ENCODE measurements at regions not wholly inside any gene's neighbourhood (a gene's known extent, or its start where the extent isn't known, plus 50 kb on each side); places are given as distances from the start of the nearest gene placed in this dataset.

GRCh38 chr9:109912726-109913460, 132.9 kb downstream of the PALM2AKAP2 start:
- DNase-seq (ENCODE audit: low spot score in 2 of 2): no peak
- intact Hi-C loops (cut with DNase I; ENCODE audit: low total_unique reads): no loop called here
- H3K27ac ChIP-seq: peak overlapping the region; percentile 33 to 76
- no peak overlapping the region for H3K4me3 ChIP-seq
- TF ChIP-seq POLR2A (IDR thresholded peaks at IDR 0.05) (no peak), CTCF (IDR thresholded peaks at IDR 0.05) (no peak), POLR2AphosphoS5 (IDR thresholded peaks at IDR 0.05) (no peak)
- H3K36me3 ChIP-seq: no peaks in the 10 kb centered on the region
- no peaks in the 10 kb centered on the region for H3K27me3 ChIP-seq
- H3K4me1 ChIP-seq: no peaks in the 10 kb centered on the region
- no peaks in the 10 kb centered on the region for H3K9me3 ChIP-seq

DNA sequence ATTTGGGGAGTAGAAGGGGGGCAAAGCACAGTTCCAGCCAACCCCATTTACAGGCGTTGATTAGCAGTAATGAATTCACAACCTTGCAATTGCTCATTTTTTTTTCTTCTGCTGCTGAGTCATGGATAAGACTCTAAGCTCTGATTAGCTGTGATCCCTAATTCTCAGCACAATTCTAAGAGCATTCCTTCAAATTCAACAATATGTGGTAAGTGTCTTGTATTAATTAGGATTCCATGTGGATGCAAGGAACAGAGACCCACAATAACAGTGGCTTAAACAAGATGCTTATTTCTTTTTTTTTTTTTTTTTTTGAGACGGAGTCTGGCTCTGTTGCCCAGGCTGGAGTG, 133.4 kb downstream of the PALM2AKAP2 start:
- TF ChIP-seq POLR2A (IDR thresholded peaks at IDR 0.05): no peak
- no peak for TF ChIP-seq CTCF (IDR thresholded peaks at IDR 0.05)
- TF ChIP-seq POLR2AphosphoS5 (IDR thresholded peaks at IDR 0.05): no peak
- no peaks in the 10 kb centered on the region for H3K4me1 ChIP-seq
- DNase-seq (ENCODE audit: low spot score in 2 of 2): no peak
- no peaks in the 10 kb centered on the region for H3K36me3 ChIP-seq
- no peaks in the 10 kb centered on the region for H3K9me3 ChIP-seq
- no peaks in the 10 kb centered on the region for H3K27me3 ChIP-seq
- peak overlapping the region in 1 of 2 donors; percentile 76 for H3K27ac ChIP-seq
- H3K4me3 ChIP-seq: no peak overlapping the region
- intact Hi-C loops (cut with DNase I; ENCODE audit: low total_unique reads): no loop called here

- H3K27ac ChIP-seq: peak overlapping the region in 1 of 2 donors; percentile 12
- no peak for DNase-seq (ENCODE audit: low spot score in 2 of 2)
- H3K4me3 ChIP-seq: no peak overlapping the region
- TF ChIP-seq POLR2AphosphoS5 (IDR thresholded peaks at IDR 0.05) (no peak), CTCF (IDR thresholded peaks at IDR 0.05) (no peak), POLR2A (IDR thresholded peaks at IDR 0.05) (no peak)
- no peaks in the 10 kb centered on the region for H3K4me1 ChIP-seq
- H3K36me3 ChIP-seq: no peaks in the 10 kb centered on the region
- intact Hi-C loops (cut with DNase I; ENCODE audit: low total_unique reads): no loop called here
- no peaks in the 10 kb centered on the region for H3K27me3 ChIP-seq
- no peaks in the 10 kb centered on the region for H3K9me3 ChIP-seq
Measured at GRCh38 chr9:109914280-109915027, 134.5 kb downstream of the PALM2AKAP2 start.

GRCh38 chr9:109916316-109916715, 136.3 kb downstream of the PALM2AKAP2 start:
- Histone ChIP-seq H3K9me3 (no peaks in the 10 kb centered on the region), H3K4me1 (no peaks in the 10 kb centered on the region), H3K27ac (no peak overlapping the region), H3K27me3 (no peaks in the 10 kb centered on the region), H3K36me3 (no peaks in the 10 kb centered on the region), H3K4me3 (no peak overlapping the region)
- no peak for TF ChIP-seq POLR2AphosphoS5 (IDR thresholded peaks at IDR 0.05)
- TF ChIP-seq POLR2A (IDR thresholded peaks at IDR 0.05): no peak
- no peak for TF ChIP-seq CTCF (IDR thresholded peaks at IDR 0.05)
- intact Hi-C loops (cut with DNase I; ENCODE audit: low total_unique reads): no loop called here
- DNase-seq (ENCODE audit: low spot score in 2 of 2): no peak
